Tibial artery (tissue), 4 donors: ENCODE measurements at regions not wholly inside any gene's neighbourhood (a gene's known extent, or its start where the extent isn't known, plus 50 kb on each side); places are given as distances from the start of the nearest gene placed in this dataset.
"Not testable (repeated sequence)": the region's sequence is repeated elsewhere in the genome, so short reads cannot be mapped to it uniquely, and the experiment has no call there.

Source experiments
- DNase-seq, 2 donors: peaks; one replicate each; pipeline ENCODE4 v3.0.0-alpha.2; 2019
- H3K27ac ChIP-seq, 2 donors: fragments of 200-600 bp; sonication (generic) in 1 of 2; 1 replicate in 1 of 2; 2 replicates in 1 of 2; pipeline ENCODE4 v1.5.1; 2018 to 2019; ENCODE audit warnings: mild to moderate bottlenecking in 1 of 2
- H3K27me3 ChIP-seq, 2 donors: fragments of 200-600 bp; sonication (generic) in 1 of 2; one replicate each; pipeline versions ENCODE4 v1.5.1 to v1.6.0; 2016 to 2019
- H3K36me3 ChIP-seq, 3 donors: fragments of 200-600 bp; sonication (generic) in 2 of 3; one replicate each; pipeline ENCODE4 v1.5.1; 2016 to 2019; ENCODE audit warnings: mild to moderate bottlenecking in 2 of 3
- H3K4me1 ChIP-seq, 4 donors: fragments of 200-600 bp; sonication (generic) in 2 of 4; 1 replicate in 3 of 4; 2 replicates in 1 of 4; pipeline ENCODE4 v1.5.1; 2016 to 2019
- H3K4me3 ChIP-seq, 2 donors: fragments of 200-600 bp; sonication (generic) in 1 of 2; 1 replicate in 1 of 2; 2 replicates in 1 of 2; pipeline ENCODE4 v1.5.1; 2018 to 2019; ENCODE audit warnings: mild to moderate bottlenecking in 2 of 2
- H3K9me3 ChIP-seq, 3 donors: fragments of 200-600 bp; sonication (generic) in 1 of 3; one replicate each; pipeline ENCODE4 v1.5.1; 2016 to 2019
- intact Hi-C: fragments of 100-400 bp; cut with DNase I; formaldehyde crosslinking; loops from one replicate; pipeline ENCODE4 v1.15.0; 2023; ENCODE audit warnings: low total_unique reads
- TF ChIP-seq, protein P1 (sequence below), 2 experiments: fragments of 200-600 bp in 1 of 2; fragments of 450-650 bp in 1 of 2; IDR thresholded peaks; one replicate each; pipeline ENCODE4 v1.5.1; 2017 to 2019; ENCODE audit warnings: antibody characterized with exemption in 2 of 2, mild to moderate bottlenecking in 1 of 2, moderate library complexity in 1 of 2

DNA sequence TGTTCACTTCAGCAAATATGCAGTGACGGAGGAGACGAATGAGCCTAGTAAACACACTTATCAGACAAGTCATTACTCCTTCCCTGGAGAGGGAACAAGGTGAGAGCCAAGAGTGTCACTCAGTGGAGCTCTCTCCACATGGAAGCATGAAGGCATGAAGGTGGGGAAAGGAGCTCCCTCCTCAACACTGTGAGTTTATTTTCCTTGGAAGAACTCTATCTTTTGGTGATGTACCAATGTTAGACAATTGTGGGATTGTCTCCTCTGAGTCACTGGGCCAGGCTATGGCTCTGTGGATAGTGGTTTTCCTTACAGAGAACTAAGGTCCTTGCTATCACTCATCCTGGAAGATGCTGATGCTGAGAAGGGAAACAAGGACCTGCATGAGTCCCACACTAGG, 200.2 kb downstream of the CPEB2 start:
- H3K9me3 ChIP-seq, result peaks cover 0 to 9% (median 0%) of the 10 kb centered on the region in 3 donors
- no peak overlapping the region for H3K27ac ChIP-seq
- no peak overlapping the region for H3K4me3 ChIP-seq
- TF ChIP-seq, protein P1, sequence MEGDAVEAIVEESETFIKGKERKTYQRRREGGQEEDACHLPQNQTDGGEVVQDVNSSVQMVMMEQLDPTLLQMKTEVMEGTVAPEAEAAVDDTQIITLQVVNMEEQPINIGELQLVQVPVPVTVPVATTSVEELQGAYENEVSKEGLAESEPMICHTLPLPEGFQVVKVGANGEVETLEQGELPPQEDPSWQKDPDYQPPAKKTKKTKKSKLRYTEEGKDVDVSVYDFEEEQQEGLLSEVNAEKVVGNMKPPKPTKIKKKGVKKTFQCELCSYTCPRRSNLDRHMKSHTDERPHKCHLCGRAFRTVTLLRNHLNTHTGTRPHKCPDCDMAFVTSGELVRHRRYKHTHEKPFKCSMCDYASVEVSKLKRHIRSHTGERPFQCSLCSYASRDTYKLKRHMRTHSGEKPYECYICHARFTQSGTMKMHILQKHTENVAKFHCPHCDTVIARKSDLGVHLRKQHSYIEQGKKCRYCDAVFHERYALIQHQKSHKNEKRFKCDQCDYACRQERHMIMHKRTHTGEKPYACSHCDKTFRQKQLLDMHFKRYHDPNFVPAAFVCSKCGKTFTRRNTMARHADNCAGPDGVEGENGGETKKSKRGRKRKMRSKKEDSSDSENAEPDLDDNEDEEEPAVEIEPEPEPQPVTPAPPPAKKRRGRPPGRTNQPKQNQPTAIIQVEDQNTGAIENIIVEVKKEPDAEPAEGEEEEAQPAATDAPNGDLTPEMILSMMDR (IDR thresholded peaks at IDR 0.05), result no peak
- peaks cover 0 to 4% (median 0%) of the 10 kb centered on the region in 3 donors for H3K36me3 ChIP-seq
- peaks cover 0 to 29% (median 2%) of the 10 kb centered on the region in 4 donors for H3K4me1 ChIP-seq
- intact Hi-C loops, result no loop called here
- no peaks in the 10 kb centered on the region for H3K27me3 ChIP-seq
- DNase-seq, result no peak

DNA sequence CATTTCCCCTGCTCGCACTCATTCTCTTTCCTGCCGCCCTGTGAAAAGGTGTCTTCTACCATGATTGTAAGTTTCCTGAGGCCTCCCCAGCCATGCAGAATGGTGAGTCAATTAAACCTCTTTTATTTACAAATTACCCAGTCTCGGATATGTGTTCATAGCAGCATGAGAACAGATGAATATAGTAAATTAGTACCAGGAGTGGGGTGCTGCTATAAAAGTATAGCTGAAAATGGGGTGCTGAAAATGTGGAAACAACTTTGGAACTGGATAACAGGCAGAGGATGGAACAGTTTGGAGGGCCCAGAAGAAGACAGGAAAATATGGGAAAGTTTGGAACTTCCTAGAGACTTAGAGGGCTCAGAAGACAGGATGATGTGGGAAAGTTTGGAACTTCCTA, 204.2 kb downstream of the CPEB2 start:
- DNase-seq, H3K36me3 ChIP-seq, H3K27ac ChIP-seq, H3K4me3 ChIP-seq, H3K27me3 ChIP-seq, H3K9me3 ChIP-seq, H3K4me1 ChIP-seq, intact Hi-C loops: not testable (repeated sequence)

DNA sequence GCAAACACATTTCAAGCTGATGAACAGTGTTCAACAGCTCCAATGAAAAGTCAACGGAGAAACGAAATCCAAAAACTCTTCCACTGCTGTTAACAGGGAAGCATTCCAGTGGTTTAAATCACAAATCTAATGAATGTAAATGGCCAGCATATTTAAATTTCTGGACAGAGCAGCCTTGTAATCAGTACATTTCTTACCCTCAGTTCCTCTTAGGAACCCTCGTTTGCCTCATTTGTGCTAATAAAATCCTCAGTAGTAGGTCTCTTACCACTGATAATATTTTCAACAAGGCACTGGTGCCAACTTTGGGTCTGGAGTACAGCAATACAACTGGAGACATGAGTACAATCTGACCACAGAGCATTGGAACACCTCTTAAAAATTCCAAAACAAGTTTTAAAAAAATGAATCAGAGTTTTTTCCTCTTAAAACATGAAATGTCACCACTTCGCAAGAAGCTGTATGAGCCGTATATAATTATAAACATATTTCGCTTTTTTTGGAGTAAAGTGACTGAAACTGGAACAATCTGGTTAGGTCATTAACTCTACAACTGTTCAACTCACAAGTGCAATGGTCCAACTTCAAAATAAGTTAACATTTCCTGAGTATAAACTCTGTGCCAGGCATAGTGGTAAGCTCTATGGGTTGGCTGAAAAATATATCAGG, 211.2 kb downstream of the CPEB2 start:
- no peaks in the 10 kb centered on the region for H3K27me3 ChIP-seq
- no peaks in the 10 kb centered on the region for H3K36me3 ChIP-seq
- no peaks in the 10 kb centered on the region for H3K9me3 ChIP-seq
- no peak overlapping the region for H3K27ac ChIP-seq
- intact Hi-C loops, result no loop called here
- H3K4me1 ChIP-seq, result no peaks in the 10 kb centered on the region
- no peak overlapping the region for H3K4me3 ChIP-seq
- TF ChIP-seq, protein P1 (IDR thresholded peaks at IDR 0.05), result no peak
- no peak for DNase-seq

DNA sequence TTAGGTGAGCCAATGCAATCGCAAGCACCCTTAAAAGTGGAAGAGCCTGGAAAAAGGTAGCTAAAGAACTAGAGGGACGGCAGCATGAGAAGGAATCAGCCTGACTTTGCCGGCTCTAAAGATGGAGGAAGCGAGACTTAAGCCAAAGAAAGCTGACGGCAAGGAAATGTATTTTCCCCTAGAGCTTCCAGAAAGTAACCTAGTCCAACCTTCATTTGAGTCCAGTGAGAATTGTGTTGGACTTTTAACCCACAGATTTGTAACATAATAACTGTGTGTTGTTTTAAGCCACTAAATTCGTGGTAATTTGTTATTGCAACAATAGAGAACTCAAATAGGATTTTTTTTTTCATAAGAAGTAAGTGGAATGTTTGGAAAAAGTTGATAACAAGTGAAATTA, 212.7 kb upstream of the C1QTNF7 start:
- intact Hi-C loops, result no loop called here
- Histone ChIP-seq H3K4me1 (no peaks in the 10 kb centered on the region), H3K9me3 (no peaks in the 10 kb centered on the region), H3K27me3 (no peaks in the 10 kb centered on the region), H3K27ac (no peak overlapping the region), H3K4me3 (no peak overlapping the region), H3K36me3 (no peaks in the 10 kb centered on the region)
- TF ChIP-seq, protein P1 (IDR thresholded peaks at IDR 0.05), result no peak
- no peak for DNase-seq

DNA sequence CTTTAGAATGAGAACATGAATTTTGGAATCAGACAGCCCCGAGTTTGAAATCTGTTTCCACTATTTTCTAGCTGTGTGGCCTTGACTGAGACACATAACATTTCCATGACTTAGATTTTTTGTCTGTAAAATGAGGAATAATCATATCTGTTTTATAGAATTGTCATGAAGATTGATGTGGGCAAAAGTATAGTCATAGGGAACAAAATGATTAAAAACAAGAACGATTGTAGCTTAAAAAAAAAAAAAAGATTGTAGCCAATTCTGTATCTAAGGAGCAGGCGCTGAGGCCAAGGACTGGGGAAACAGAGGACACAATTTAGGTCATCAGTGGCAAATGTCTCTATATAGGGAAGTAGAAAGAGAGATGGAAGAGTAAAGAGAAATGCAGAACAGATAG, 201.6 kb upstream of the C1QTNF7 start:
- no peak overlapping the region for H3K27ac ChIP-seq
- DNase-seq, result no peak
- H3K4me3 ChIP-seq, result no peak overlapping the region
- H3K36me3 ChIP-seq, result no peaks in the 10 kb centered on the region
- intact Hi-C loops, result no loop called here
- H3K27me3 ChIP-seq, result no peaks in the 10 kb centered on the region
- no peaks in the 10 kb centered on the region for H3K9me3 ChIP-seq
- TF ChIP-seq, protein P1 (IDR thresholded peaks at IDR 0.05), result no peak
- peaks cover 0 to 2% (median 0%) of the 10 kb centered on the region in 4 donors for H3K4me1 ChIP-seq

DNA sequence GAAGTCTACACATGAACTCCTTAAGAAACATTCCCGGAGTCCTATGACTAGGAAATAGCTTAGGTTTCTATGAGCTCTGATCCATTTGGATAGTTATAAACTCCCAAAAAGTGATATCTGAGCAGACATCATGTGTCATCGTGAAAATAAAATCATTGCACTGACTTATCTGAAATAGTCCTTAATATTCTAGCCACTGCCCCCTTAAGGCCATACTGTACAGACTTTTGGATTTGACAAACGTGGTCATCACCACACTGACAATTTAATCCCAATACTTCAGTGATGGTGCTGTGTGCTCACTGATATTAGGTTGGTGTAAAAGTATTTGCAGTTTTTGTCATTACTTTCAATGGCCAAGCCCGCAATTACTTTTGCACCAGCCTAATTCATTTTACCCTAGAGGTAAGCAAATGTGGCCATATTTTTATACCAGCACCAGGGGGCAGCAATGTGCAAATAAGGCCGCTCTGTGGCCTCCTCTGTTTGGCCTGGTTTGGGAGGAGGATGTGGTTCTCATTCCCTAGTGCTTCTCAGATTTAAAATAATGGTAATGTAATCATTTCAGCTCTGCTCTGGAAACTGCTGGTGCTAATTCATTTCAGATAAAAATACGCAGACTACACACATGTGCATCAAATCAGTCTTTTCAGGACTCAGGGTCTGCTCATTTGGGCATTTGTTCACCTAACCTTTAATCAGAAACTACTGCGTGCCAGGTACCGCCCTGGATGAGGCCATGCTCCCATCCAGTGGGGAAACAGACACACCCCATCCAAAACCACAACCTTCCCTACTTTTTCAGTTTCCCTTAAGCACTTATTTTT, 196.4 kb upstream of the C1QTNF7 start:
- DNase-seq, result peak; percentile 90 to 92
- Histone ChIP-seq H3K36me3 (no peaks in the 10 kb centered on the region), H3K27ac (peak overlapping the region; percentile 64 to 68), H3K4me1 (peaks cover 0 to 55% (median 33%) of the 10 kb centered on the region in 4 donors), H3K9me3 (no peaks in the 10 kb centered on the region), H3K27me3 (no peaks in the 10 kb centered on the region), H3K4me3 (no peak overlapping the region)
- intact Hi-C loops, result loop anchor here (2.0 kb wide), 1 partner anchor 225 kb away; no protein-coding TSS in a partner anchor
- TF ChIP-seq, protein P1 (IDR thresholded peaks at IDR 0.05), result peak; percentile 72 to 88
